NCI-H2107 treated with DMSO at 0.1 percent for 48 hours (cell line): ENCODE measurements at regions not wholly inside any gene's neighbourhood (a gene's known extent, or its start where the extent isn't known, plus 50 kb on each side); places are given as distances from the start of the nearest gene placed in this dataset.
A peak's percentile ranks its signal among the peaks of the same experiment; 100 is the strongest.
"Not testable (repeated sequence)": the region's sequence is repeated elsewhere in the genome, so short reads cannot be mapped to it uniquely, and the experiment has no call there.

ENCODE experiments used
- DNase-seq: peaks from one replicate; lab custom pipeline; 2025; ENCODE audit not compliant: unreplicated experiment; lab: John Stamatoyannopoulos, UW

- DNase-seq: no peak
Observed at GRCh38 chr5:56632199-56632598, 183.2 kb upstream of the MAP3K1 start.

- no peak for DNase-seq
Observed at GRCh38 chr5:56631719-56632118, 183.6 kb upstream of the MAP3K1 start.

GRCh38 chr5:56628616-56629015, 186.7 kb upstream of the MAP3K1 start:
- not testable (repeated sequence) for DNase-seq

GRCh38 chr5:56625541-56625940, 189.8 kb upstream of the MAP3K1 start:
- DNase-seq: no peak

- DNase-seq: no peak
Observed at GRCh38 chr5:56624751-56625150, 190.6 kb upstream of the MAP3K1 start.

GRCh38 chr5:56622141-56622540, 193.2 kb upstream of the MAP3K1 start:
- no peak for DNase-seq

GRCh38 chr5:56620903-56621677, 194.3 kb upstream of the MAP3K1 start:
- no peak for DNase-seq

- no peak for DNase-seq
Observed at GRCh38 chr5:56617998-56618397, 197.4 kb upstream of the MAP3K1 start.

- no peak for DNase-seq
Observed at GRCh38 chr5:56616454-56617160, 198.7 kb upstream of the MAP3K1 start.

GRCh38 chr5:56615361-56616153, 199.8 kb upstream of the MAP3K1 start:
- DNase-seq: no peak

GRCh38 chr5:56612759-56613158, 202.6 kb upstream of the MAP3K1 start:
- DNase-seq: no peak

GRCh38 chr5:56612353-56612752, 203.0 kb upstream of the MAP3K1 start:
- DNase-seq: no peak

GRCh38 chr5:56610093-56610698, 205.2 kb upstream of the MAP3K1 start:
- DNase-seq: peak; percentile 11

- no peak for DNase-seq
Observed at GRCh38 chr5:56608217-56608925, 207.0 kb upstream of the MAP3K1 start.

- no peak for DNase-seq
Observed at GRCh38 chr5:56607551-56607950, 207.8 kb upstream of the MAP3K1 start.

- DNase-seq: no peak
Observed at GRCh38 chr5:56607074-56607473, 208.3 kb upstream of the MAP3K1 start.

- DNase-seq: no peak
Observed at GRCh38 chr5:56606192-56606591, 209.2 kb upstream of the MAP3K1 start.

- DNase-seq: no peak
Observed at GRCh38 chr5:56605231-56605630, 210.1 kb upstream of the MAP3K1 start.

- peak; percentile 20 for DNase-seq
Observed at GRCh38 chr5:56601641-56602071, 213.7 kb upstream of the MAP3K1 start.

- DNase-seq: no peak
Observed at GRCh38 chr5:56598941-56599340, 216.4 kb upstream of the MAP3K1 start.

- DNase-seq: no peak
Observed at GRCh38 chr5:56596155-56596554, 219.2 kb upstream of the MAP3K1 start.
